ENCODE measurements at regions not wholly inside any gene's neighbourhood (a gene's known extent, or its start where the extent isn't known, plus 50 kb on each side); places are given as distances from the start of the nearest gene placed in this dataset.

DNA sequence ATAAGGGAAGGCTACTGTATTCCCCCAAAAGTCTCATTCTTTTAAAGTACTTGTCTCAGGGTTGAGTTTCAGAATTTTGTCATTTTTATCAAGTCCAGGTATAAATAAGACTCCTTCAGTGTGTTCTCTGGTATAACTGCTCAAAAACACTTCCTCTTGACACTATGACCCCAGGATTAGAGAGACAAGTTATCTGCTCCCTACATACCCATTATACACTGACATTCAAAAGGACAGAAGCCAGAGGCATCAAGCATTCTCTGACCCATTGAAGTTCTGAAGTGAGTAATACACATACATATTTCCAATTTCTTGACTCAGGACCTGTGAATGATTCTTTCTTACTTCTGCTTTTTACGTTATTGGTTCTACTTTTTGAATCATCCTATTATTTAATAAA, 447.8 kb upstream of the CNTN5 start:
- TF ChIP-seq, protein P1, sequence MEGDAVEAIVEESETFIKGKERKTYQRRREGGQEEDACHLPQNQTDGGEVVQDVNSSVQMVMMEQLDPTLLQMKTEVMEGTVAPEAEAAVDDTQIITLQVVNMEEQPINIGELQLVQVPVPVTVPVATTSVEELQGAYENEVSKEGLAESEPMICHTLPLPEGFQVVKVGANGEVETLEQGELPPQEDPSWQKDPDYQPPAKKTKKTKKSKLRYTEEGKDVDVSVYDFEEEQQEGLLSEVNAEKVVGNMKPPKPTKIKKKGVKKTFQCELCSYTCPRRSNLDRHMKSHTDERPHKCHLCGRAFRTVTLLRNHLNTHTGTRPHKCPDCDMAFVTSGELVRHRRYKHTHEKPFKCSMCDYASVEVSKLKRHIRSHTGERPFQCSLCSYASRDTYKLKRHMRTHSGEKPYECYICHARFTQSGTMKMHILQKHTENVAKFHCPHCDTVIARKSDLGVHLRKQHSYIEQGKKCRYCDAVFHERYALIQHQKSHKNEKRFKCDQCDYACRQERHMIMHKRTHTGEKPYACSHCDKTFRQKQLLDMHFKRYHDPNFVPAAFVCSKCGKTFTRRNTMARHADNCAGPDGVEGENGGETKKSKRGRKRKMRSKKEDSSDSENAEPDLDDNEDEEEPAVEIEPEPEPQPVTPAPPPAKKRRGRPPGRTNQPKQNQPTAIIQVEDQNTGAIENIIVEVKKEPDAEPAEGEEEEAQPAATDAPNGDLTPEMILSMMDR (IDR thresholded peaks at IDR 0.05), result no peak

DNA sequence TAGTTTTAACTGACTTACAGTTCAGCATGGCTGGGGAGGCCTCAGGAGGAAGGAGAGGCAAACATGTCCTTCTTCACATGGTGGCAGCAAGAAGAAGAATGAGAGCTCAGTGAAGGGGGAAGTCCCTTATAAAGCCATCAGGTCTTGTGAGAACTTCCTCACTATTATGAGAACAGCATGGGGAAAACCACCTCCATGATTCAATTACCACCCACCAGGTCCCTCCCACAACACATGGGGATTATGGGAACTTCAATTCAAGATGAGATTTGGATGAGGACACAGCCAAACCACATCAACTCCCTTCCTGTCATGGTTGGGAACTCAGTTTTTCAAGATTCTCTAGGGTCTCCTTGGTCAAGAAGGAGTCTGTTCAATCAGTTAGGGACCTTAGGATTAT, 432.9 kb upstream of the CNTN5 start:
- TF ChIP-seq, protein P1 (IDR thresholded peaks at IDR 0.05), result no peak

DNA sequence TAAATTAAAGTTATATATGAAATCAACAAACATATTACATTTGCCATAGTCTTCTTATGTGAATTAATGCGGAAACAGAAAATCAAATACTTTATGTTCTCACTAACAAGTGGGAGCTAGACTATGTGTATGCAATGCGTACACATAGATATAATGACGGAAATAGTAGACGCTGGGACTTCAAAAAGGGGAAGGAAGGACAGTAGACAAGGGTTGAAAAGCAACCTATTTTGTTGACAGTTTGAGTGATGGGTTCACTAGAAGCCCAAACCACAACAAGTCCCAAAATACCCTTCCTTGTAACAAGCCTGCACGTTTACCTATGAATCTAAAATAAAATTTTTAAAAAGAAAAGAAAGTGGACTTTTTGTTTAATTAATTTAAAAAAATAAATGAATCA, 430.8 kb upstream of the CNTN5 start:
- TF ChIP-seq, protein P1 (IDR thresholded peaks at IDR 0.05), result no peak

DNA sequence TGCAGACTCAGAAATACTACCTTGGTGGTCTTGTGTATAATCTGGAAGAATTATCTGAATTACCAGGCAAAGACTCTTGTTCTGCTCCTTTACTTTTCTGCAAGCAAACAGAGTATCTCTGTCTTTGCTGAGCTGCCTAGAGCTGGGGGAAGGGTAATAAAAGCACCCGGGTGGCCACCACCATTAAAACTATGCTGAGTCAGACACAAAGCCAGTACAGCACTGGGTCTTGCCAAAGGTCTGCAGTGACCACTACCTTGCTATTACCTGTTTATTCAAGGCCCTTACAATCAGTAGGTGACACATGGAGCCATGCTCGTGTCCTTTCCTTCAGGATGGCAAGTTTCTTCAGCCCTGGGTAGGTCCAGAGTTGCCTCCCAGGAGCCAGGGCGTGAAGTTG, 420.6 kb upstream of the CNTN5 start:
- TF ChIP-seq, protein P1 (IDR thresholded peaks at IDR 0.05), result no peak

DNA sequence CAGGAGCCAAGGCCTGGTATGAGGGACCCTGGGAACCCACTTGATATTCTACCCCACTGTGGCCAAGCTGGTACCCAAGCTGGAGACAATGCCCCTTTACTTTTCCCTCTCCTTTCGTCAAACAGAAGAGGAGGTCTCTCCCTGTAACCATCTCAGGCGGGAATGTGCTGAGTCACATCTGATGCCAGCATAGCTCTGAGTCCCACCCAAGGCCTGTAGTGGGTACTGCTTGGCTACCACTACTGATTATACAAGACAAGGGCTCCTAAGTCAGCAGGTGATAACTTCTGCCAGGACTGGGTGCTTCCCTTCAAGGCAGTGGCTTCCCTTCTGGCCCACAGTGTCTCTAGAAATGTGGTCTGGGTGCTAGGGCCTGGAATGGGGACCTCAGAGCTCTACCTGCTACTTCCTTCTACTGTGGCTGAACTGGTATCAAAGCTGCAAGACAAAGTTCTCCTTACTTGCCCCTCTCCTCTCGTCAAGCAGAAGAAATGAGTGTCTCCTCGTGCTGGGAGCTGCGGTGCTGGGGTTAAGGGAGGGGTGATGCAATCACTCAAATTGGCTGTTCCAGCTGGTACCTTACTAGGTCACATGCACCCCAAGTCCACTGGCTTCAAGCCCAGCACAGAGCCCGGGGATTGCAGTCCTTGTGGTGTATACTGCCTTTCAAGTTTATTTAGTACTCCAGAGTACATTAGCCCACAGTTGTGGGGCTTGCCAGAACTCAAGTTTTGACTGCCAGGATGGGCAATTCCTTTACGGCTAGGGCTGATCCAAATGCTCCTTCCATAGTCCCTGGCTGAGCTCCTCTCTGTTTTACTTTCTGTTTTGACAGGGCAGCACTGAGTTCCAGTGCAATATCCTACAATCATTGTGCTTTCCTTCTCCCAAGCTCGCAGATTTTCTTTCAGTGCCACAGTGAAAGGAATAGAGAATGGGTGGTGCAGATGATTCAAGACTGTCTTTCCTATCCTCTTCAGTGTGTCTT, 419.7 kb upstream of the CNTN5 start:
- TF ChIP-seq, protein P1 (IDR thresholded peaks at IDR 0.05), result no peak

DNA sequence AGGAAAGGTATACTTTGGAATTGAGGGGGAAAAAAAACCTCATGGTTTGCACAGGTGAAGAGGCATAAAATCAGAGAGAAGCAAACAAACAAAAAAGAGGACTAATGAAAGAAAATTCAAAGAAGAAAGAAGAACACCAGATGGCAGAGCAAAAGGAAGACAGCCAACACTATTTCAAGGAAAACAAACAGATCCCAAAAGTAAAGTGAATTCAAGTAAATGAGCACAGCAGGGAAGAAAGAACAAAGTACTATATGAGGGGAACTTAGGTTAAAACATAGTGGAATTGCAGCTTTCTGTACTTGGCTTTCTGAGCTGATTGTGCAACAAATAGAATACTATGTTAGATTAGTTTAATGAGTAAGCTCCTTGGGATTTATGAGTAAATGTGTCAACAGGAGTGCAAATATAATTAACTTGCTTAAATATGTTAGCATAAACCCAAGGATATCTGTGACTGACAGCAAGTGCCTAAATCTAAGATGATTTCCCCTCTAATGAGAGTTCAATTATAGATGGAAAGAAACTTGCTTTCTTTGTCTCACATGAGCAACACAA, 404.6 kb upstream of the CNTN5 start:
- TF ChIP-seq, protein P1 (IDR thresholded peaks at IDR 0.05), result peak; percentile 21; the same call in 1 of the 2 replicates

DNA sequence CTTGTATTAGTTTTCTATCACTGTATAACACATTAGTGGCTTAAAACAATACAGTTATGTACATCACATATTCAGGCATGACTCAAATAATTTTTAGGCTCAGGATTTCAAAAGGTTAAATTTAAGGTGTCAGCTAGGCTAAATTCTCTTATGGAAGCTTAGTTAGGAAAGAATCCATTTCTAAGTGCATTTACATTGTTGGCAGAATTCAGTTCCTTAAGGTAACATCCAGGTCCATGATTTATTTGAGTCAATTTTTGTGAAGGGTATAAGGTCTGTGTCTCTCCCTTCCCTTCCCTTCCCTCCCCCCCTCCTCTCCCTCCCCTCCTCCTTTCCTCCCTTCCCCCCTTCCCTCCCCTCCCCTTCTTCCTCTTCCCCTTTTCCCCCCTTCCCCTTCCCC, 399.0 kb upstream of the CNTN5 start:
- TF ChIP-seq, protein P1 (IDR thresholded peaks at IDR 0.05), result no peak
